Muscle of back (tissue), 3 donors: ENCODE measurements at regions not wholly inside any gene's neighbourhood (a gene's known extent, or its start where the extent isn't known, plus 50 kb on each side); places are given as distances from the start of the nearest gene placed in this dataset.
"Not testable (repeated sequence)": the region's sequence is repeated elsewhere in the genome, so short reads cannot be mapped to it uniquely, and the experiment has no call there.

Experiments
- DNase-seq, 3 donors: peaks; one replicate each; pipeline versions ENCODE4 v3.0.0 to v3.0.0-alpha.2; 2013

- DNase-seq: no peak
Measured at GRCh38 chr14:106599209-106599608, 1072.8 kb downstream of the TMEM121 start.

- DNase-seq: no peak
Measured at GRCh38 chr14:106605548-106606448, 1079.4 kb downstream of the TMEM121 start.

- DNase-seq: no peak
Measured at GRCh38 chr14:106606936-106607335, 1080.6 kb downstream of the TMEM121 start.

- DNase-seq: no peak
Measured at GRCh38 chr14:106610691-106611090, 1084.3 kb downstream of the TMEM121 start.

GRCh38 chr14:106613256-106613655 lies 1086.9 kb downstream of the TMEM121 start:
- no peak for DNase-seq

GRCh38 chr14:106618471-106618951 lies 1092.1 kb downstream of the TMEM121 start:
- not testable (repeated sequence) for DNase-seq

- DNase-seq: no peak
Measured at GRCh38 chr14:106619606-106620005, 1093.2 kb downstream of the TMEM121 start.

GRCh38 chr14:106620368-106620767 lies 1094.0 kb downstream of the TMEM121 start:
- no peak for DNase-seq

GRCh38 chr14:106622200-106622745 lies 1095.9 kb downstream of the TMEM121 start:
- DNase-seq: no peak

GRCh38 chr14:106625186-106625585 lies 1098.8 kb downstream of the TMEM121 start:
- no peak for DNase-seq

- not testable (repeated sequence) for DNase-seq
Measured at GRCh38 chr14:106626469-106626868, 1100.1 kb downstream of the TMEM121 start.

- not testable (repeated sequence) for DNase-seq
Measured at GRCh38 chr14:106626942-106627588, 1100.7 kb downstream of the TMEM121 start.

GRCh38 chr14:106631879-106632278 lies 1105.5 kb downstream of the TMEM121 start:
- DNase-seq: no peak

GRCh38 chr14:106633721-106634120 lies 1107.3 kb downstream of the TMEM121 start:
- no peak for DNase-seq

GRCh38 chr14:106635569-106635968 lies 1109.2 kb downstream of the TMEM121 start:
- no peak for DNase-seq

GRCh38 chr14:106638786-106639452 lies 1112.5 kb downstream of the TMEM121 start:
- not testable (repeated sequence) for DNase-seq

GRCh38 chr14:106642090-106642489 lies 1115.7 kb downstream of the TMEM121 start:
- no peak for DNase-seq

GRCh38 chr14:106642971-106643370 lies 1116.6 kb downstream of the TMEM121 start:
- DNase-seq: not testable (repeated sequence)

- not testable (repeated sequence) for DNase-seq
Measured at GRCh38 chr14:106648874-106649273, 1122.5 kb downstream of the TMEM121 start.

GRCh38 chr14:106651016-106651415 lies 1124.6 kb downstream of the TMEM121 start:
- no peak for DNase-seq

GRCh38 chr14:106652494-106652893 lies 1126.1 kb downstream of the TMEM121 start:
- no peak for DNase-seq

- DNase-seq: no peak
Measured at GRCh38 chr14:106657460-106657859, 1131.1 kb downstream of the TMEM121 start.
